PC-9 (cell line): ENCODE measurements at regions not wholly inside any gene's neighbourhood (a gene's known extent, or its start where the extent isn't known, plus 50 kb on each side); places are given as distances from the start of the nearest gene placed in this dataset.
A peak's percentile ranks its signal among the peaks of the same experiment; 100 is the strongest.

Experiments
- BruUV-seq: library from RNA; stranded (reverse); fragments of 400-500 nt; replicated peaks from 2 replicates; lab custom pipeline; 2021; lab: Mats Ljungman, UMichigan
- CTCF ChIA-PET: fragments of 300-600 bp; sonication (Branson Sonifier 250); formaldehyde crosslinking; loops from one replicate; lab custom pipeline; 2022; ENCODE audit warnings: antibody characterized with exemption; lab: Charles Lee
- POLR2A ChIA-PET: fragments of 300-600 bp; sonication (Branson Sonifier 250); formaldehyde crosslinking; loops from one replicate; lab custom pipeline; 2022; ENCODE audit warnings: antibody characterized with exemption; ENCODE audit not compliant: unreplicated experiment; lab: Charles Lee
- DNase-seq, 2 experiments: peaks; one replicate each; pipeline versions ENCODE4 v3.0.0 to v3.0.0-alpha.2; 2015 to 2022; ENCODE audit warnings: mixed read lengths in 1 of 2
- H2AFZ ChIP-seq: fragments of 200-600 bp; sonication (generic); 2 replicates; pipeline ENCODE4 v1.8.1; 2017; ENCODE audit warnings: antibody characterized with exemption
- H3F3A ChIP-seq: fragments of 200-600 bp; sonication (generic); 2 replicates; pipeline ENCODE4 v1.8.1; 2017; ENCODE audit warnings: antibody characterized with exemption, mild to moderate bottlenecking, low read depth; ENCODE audit not compliant: insufficient read depth
- H3K27ac ChIP-seq: fragments of 200-600 bp; sonication (generic); 2 replicates; pipeline ENCODE4 v1.6.1; 2016; ENCODE audit warnings: mixed run types
- H3K27me3 ChIP-seq: fragments of 200-600 bp; sonication (generic); 2 replicates; pipeline ENCODE4 v1.6.1; 2016; ENCODE audit warnings: low read depth, mixed run types; ENCODE audit not compliant: insufficient read depth
- H3K36me3 ChIP-seq: fragments of 200-600 bp; sonication (generic); 2 replicates; pipeline ENCODE4 v1.6.1; 2016; ENCODE audit warnings: low read depth, mixed run types
- H3K4me1 ChIP-seq: fragments of 200-600 bp; sonication (generic); replicated peaks from 2 replicates; pipeline ENCODE4 v1.6.1; 2016; ENCODE audit warnings: mixed run types; ENCODE audit not compliant: insufficient read depth
- H3K4me2 ChIP-seq: fragments of 200-600 bp; sonication (generic); 2 replicates; pipeline ENCODE4 v1.6.1; 2017; ENCODE audit warnings: mixed run types
- H3K4me3 ChIP-seq: fragments of 200-600 bp; sonication (generic); 2 replicates; pipeline ENCODE4 v1.6.1; 2016; ENCODE audit warnings: mixed run types
- H3K79me2 ChIP-seq: fragments of 200-600 bp; sonication (generic); 2 replicates; pipeline ENCODE4 v1.6.1; 2017; ENCODE audit warnings: low read depth, mixed run types
- H3K9me2 ChIP-seq: fragments of 200-600 bp; sonication (generic); 2 replicates; pipeline ENCODE4 v1.8.1; 2017; ENCODE audit warnings: mild to moderate bottlenecking; ENCODE audit not compliant: insufficient read depth
- H3K9me3 ChIP-seq: fragments of 200-600 bp; sonication (generic); 2 replicates; pipeline ENCODE4 v1.8.1; 2016; ENCODE audit warnings: low read depth; ENCODE audit not compliant: insufficient read depth
- H4K20me1 ChIP-seq: fragments of 200-600 bp; sonication (generic); 2 replicates; pipeline ENCODE4 v1.8.1; 2017; ENCODE audit not compliant: insufficient read depth
- CTCF ChIP-seq: fragments of 200-600 bp; sonication (generic); conservative IDR thresholded peaks from 2 replicates; pipeline ENCODE4 v1.6.1; 2017; ENCODE audit warnings: mixed run types, antibody characterized with exemption, mild to moderate bottlenecking, moderate library complexity
- EZH2 ChIP-seq: fragments of 200-600 bp; sonication (generic); IDR thresholded peaks from 2 replicates; pipeline ENCODE4 v1.8.0; 2017; ENCODE audit warnings: antibody characterized with exemption, low read depth
- intact Hi-C: fragments of 100-400 bp; cut with micrococcal nuclease; formaldehyde crosslinking; loops from one replicate; pipeline ENCODE4 v1.10.0; 2022; ENCODE audit not compliant: unreplicated experiment

GRCh38 chr18:67010919-67011318 is 407.0 kb upstream of the CDH19 start:
- BruUV-seq: no TSS peak
- no peaks in the 10 kb centered on the region for H3K9me2 ChIP-seq
- H3K27me3 ChIP-seq: no peaks in the 10 kb centered on the region
- ChIA-PET CTCF (no interaction called here), POLR2A (no interaction called here)
- H4K20me1 ChIP-seq: no peaks in the 10 kb centered on the region
- intact Hi-C loops: no loop called here
- H3F3A ChIP-seq: no peaks in the 10 kb centered on the region
- DNase-seq: peak in 1 of 2 experiments; percentile 66
- TF ChIP-seq CTCF (no peak), EZH2 (no peak)
- no peak overlapping the region for H3K27ac ChIP-seq
- no peaks in the 10 kb centered on the region for H3K9me3 ChIP-seq
- H3K36me3 ChIP-seq: no peaks in the 10 kb centered on the region
- H3K79me2 ChIP-seq: no peaks in the 10 kb centered on the region
- no peak overlapping the region for H3K4me3 ChIP-seq
- H3K4me1 ChIP-seq: no peaks in the 10 kb centered on the region; the same call in 1 of the 2 replicates
- no peak overlapping the region for H3K4me2 ChIP-seq
- no peak overlapping the region for H2AFZ ChIP-seq

DNA sequence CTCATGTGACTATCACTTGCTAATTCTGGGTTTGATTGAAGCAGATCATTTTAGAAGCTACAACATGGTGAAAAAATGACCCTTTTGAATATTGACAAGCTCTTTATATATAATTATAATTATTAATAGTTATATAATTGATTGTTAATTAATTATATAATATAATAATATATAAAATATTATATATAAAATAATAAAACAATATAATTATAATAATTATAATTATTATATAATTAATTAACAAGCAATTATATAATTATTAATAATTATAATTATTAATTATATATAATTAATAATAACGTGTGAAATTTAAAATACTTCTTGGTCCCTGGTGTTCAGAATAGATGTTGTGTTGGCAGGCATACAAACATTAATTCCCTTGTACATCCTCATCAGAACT is 404.1 kb upstream of the CDH19 start:
- H3F3A ChIP-seq: no peaks in the 10 kb centered on the region
- no peak for TF ChIP-seq EZH2
- ChIA-PET CTCF (no interaction called here), POLR2A (no interaction called here)
- H3K9me2 ChIP-seq: no peaks in the 10 kb centered on the region
- BruUV-seq: no TSS peak
- intact Hi-C loops: no loop called here
- H3K79me2 ChIP-seq: no peaks in the 10 kb centered on the region
- no peaks in the 10 kb centered on the region; the same call in 1 of the 2 replicates for H3K4me1 ChIP-seq
- H3K4me2 ChIP-seq: no peak overlapping the region
- no peaks in the 10 kb centered on the region for H4K20me1 ChIP-seq
- H3K27me3 ChIP-seq: no peaks in the 10 kb centered on the region
- no peaks in the 10 kb centered on the region for H3K9me3 ChIP-seq
- DNase-seq: no peak
- no peak overlapping the region for H3K4me3 ChIP-seq
- no peaks in the 10 kb centered on the region for H3K36me3 ChIP-seq
- H3K27ac ChIP-seq: no peak overlapping the region
- no peak overlapping the region; the same call in 1 of the 2 replicates for H2AFZ ChIP-seq

DNA sequence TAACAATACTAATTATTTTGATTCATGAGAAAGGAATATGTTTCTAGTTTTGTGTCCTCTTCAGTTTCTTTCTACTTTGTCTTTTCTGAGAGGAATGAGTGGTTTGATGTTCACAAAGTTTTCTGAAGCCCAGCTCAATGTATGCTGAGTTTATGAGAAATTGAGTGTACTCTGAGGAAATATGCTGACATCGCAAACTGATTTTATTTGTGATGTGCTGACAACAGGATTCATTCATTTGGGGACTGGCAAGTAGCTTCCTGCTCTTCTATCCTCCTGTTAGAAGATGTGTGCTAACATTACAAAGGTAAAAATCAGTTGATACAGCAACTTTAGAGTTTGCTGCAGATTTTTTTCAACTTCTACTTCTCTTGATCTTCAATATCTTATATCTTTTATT is 403.2 kb upstream of the CDH19 start:
- H3K27me3 ChIP-seq: no peaks in the 10 kb centered on the region
- H3K4me3 ChIP-seq: no peak overlapping the region
- BruUV-seq: no TSS peak
- H2AFZ ChIP-seq: no peak overlapping the region
- no peaks in the 10 kb centered on the region for H3F3A ChIP-seq
- H3K4me1 ChIP-seq: no peaks in the 10 kb centered on the region; the same call in 1 of the 2 replicates
- H3K9me3 ChIP-seq: no peaks in the 10 kb centered on the region
- H3K36me3 ChIP-seq: no peaks in the 10 kb centered on the region
- no peak for TF ChIP-seq CTCF
- no peaks in the 10 kb centered on the region for H4K20me1 ChIP-seq
- no peaks in the 10 kb centered on the region for H3K79me2 ChIP-seq
- no peak overlapping the region for H3K27ac ChIP-seq
- POLR2A ChIA-PET: no interaction called here
- DNase-seq: no peak
- CTCF ChIA-PET: no interaction called here
- intact Hi-C loops: no loop called here
- no peak overlapping the region for H3K4me2 ChIP-seq
- no peaks in the 10 kb centered on the region for H3K9me2 ChIP-seq

GRCh38 chr18:67001052-67001451 is 397.2 kb upstream of the CDH19 start:
- POLR2A ChIA-PET: no interaction called here
- BruUV-seq: no TSS peak
- H3K9me2 ChIP-seq: no peaks in the 10 kb centered on the region
- H3F3A ChIP-seq: no peaks in the 10 kb centered on the region
- H3K9me3 ChIP-seq: no peaks in the 10 kb centered on the region
- intact Hi-C loops: no loop called here
- H3K4me3 ChIP-seq: no peak overlapping the region
- no peak overlapping the region for H3K4me2 ChIP-seq
- no peaks in the 10 kb centered on the region for H3K27me3 ChIP-seq
- no peak overlapping the region for H3K27ac ChIP-seq
- no peaks in the 10 kb centered on the region for H4K20me1 ChIP-seq
- H3K4me1 ChIP-seq: no peaks in the 10 kb centered on the region
- H2AFZ ChIP-seq: no peak overlapping the region
- DNase-seq: no peak
- no peaks in the 10 kb centered on the region for H3K36me3 ChIP-seq
- H3K79me2 ChIP-seq: no peaks in the 10 kb centered on the region
- no peak for TF ChIP-seq EZH2
- CTCF ChIA-PET: no interaction called here
